Erythroblast (primary cell): ENCODE measurements at regions not wholly inside any gene's neighbourhood (a gene's known extent, or its start where the extent isn't known, plus 50 kb on each side); places are given as distances from the start of the nearest gene placed in this dataset.

ENCODE experiments used
- GATA1 ChIP-seq: IDR thresholded peaks from 2 replicates; pipeline ENCODE4 v1.6.1; 2011; ENCODE audit warnings: low read depth, mild to moderate bottlenecking, control low read depth, low read length, moderate library complexity
- POLR2A ChIP-seq: IDR thresholded peaks from 2 replicates; pipeline ENCODE4 v1.6.1; 2011; ENCODE audit warnings: mild to moderate bottlenecking, low read length

GRCh38 chr1:109838838-109839240, 71.8 kb upstream of the CSF1 start:
- no peak for TF ChIP-seq POLR2A
- TF ChIP-seq GATA1, result no peak
